GM19099 (cell line): ENCODE measurements at regions not wholly inside any gene's neighbourhood (a gene's known extent, or its start where the extent isn't known, plus 50 kb on each side); places are given as distances from the start of the nearest gene placed in this dataset.

Experiments
- POLR2A ChIP-seq: IDR thresholded peaks from 3 replicates; pipeline ENCODE4 v1.6.1; 2011; ENCODE audit warnings: low read depth; ENCODE audit not compliant: insufficient read length; ENCODE audit errors: extremely low read depth

DNA sequence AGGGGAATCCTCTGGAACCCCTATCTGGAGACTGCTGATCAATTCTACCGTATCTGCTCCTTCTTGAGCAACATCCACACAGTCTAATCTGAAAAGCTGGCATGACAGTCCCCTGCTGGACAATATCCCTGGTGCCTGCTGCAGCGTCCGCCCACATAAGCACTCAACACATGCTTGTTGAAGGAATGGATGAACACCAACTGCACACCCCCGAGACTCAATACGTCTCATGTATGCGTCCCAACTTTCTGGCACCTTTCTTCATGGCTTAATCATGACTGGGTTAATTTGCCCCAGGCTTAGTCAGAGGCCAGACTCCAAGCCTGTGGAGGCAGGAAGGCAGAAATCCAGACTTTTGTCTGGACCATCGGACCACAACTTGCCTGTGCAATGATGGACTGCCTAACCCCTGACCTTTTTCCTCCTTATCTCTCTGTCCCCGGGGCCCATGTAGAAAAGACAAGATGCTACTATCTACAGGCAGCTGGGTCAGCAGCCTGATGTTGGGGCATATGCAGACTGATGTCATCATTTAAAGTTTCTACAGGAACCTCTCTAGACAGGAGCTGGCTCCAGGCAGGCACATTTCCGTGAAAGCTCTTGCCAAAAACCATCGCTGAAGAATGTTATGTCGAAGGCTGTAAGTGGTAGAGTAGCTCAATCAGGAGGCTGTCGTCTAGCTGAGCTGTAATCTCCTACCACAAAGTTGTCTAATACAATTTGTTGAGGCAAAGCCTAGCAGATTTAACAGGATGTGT is 114.1 kb upstream of the TPM1 start:
- no peak for TF ChIP-seq POLR2A

DNA sequence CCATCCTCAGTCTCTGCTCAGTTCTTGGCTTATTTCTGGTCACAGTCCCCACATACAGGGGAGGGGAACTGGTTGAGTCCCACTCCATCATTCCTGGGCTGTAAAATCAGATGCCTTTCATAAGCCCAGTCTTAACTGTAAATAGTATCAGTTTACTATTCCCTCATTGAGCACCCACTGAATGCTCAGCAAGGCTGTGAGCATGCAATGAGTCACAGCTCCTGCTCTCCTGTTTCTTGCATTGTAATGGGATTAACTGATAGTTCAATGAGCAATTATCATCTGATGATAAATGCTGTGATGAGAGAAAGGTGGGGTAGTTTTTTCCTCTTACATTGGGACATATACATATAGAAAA is 113.6 kb upstream of the TPM1 start:
- TF ChIP-seq POLR2A, result no peak

DNA sequence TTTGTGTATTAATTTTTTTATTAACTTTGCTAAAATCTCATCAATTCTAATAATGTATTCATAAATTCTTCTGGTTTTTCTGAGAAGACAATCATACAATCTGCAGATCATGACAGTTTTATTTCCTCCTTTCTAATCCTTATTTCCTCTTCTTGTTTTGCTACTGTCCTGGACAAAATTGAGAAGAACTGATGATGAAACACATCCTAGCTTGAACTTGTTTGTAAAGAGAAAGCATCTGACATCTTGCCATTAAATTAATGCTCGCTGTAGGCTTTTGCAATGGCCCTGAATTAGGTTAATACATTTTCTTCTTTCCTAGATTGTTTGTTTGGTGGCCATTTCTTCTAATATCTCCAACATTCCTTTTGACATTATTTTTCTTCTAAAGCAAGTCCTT is 110.9 kb upstream of the TPM1 start:
- no peak for TF ChIP-seq POLR2A

DNA sequence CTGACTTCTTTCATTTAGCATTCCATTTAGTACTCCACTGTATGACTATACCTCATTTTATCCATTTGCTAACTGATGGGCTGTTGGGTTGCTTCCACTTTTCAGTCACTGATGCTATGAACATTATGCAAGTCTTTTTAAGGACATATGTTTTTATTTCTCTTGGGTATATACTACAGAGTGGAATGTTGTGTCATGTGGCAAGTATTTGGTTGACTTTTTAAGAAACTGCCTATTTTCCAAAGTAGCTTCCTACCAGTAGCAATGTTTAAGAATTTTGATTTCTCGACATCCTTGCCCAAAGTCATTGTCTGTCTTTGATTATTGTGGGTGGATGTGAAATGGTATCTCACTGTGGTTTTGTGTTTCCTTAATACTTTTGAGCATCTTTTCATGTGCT is 110.1 kb upstream of the TPM1 start:
- TF ChIP-seq POLR2A, result no peak

DNA sequence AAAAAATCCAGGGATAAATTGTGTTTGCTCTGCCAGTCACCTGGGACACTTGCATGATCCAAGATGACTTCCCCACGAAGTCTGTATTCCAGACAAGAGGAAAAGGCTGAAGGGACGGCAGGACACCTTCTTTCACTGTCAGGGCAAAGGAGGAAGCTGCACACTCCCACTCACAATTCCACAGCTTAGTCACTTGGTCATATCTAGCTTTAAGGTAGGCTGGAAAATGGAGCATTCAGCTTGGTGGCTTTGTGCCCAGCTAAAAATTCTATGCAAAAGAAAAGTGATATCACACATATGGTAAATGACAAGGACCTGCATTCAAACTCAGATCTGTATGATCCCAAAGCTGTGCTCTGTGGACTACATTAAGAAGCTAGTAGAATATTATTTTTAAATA is 109.2 kb upstream of the TPM1 start:
- TF ChIP-seq POLR2A, result no peak

DNA sequence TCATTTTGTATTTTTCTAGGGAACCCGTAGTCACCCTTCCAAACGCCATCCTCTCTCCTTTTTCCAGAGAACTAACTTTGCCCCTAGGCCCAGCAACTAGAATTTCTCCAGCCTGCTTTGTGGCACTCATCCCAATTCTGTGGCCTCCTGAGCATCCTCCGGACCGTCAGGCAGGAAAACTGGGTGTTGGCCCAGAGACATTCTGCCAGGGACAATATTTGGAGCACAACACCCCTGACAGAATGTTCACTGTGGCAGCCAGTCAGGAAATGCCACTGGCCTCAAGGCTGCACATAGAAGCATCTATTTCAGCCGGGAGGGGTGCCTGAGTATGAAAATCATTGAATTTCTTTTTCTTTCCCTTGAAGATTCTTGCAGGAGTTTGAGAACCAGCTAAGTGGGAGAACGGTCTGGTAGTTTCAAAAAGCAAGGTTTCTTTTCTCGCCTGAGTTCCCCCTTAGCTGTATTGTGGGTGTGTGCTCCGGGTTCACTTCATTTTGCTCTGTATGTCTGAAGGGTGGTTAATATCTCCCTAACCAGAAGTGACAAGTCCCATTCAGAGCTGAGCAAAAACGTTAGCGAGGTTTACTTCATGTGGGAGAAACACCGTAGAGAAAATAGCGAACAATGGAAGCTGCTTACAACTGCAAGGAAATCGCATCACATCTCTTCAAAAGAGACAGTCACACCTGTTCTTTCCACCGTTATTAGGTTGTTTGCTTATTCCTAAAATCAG is 108.1 kb upstream of the TPM1 start:
- no peak for TF ChIP-seq POLR2A

DNA sequence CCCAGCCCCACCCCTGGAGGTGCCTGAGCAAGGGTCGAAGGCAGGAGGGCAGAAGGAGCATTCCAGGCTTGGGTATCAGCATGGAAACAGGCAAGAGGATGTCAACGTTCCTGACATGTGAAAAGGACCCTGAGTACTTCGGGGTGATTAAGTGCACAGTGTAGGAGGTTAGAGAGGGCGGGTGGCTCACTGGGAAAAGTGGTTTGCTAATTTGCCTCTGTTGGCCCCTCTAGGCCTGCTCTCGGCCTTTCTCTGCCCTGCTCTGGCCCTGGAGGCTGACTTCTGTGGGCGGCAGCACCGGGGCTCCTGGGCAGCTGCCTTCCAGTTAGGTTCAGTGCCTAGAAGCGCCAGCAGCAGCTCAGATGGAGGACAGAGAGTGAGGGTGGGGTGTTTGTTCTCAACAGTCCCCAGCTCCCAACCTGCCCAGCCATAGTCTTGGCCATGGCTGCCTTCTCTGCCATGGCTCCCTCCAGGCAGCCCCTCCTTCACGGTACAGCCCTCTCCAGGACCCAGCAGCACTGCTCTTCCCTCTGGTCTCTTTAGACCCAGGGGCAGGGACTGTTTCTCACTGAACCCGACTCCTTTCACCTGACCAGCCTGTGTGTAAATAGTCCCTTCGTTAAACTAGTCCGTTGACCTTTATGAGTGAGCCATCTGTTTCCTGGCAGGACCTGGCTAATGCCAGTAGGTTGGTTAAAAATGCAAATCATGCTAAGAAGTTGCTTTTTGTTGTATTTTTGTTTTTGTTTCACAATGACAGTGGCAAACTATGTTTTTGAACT is 107.1 kb upstream of the TPM1 start:
- TF ChIP-seq POLR2A, result no peak

DNA sequence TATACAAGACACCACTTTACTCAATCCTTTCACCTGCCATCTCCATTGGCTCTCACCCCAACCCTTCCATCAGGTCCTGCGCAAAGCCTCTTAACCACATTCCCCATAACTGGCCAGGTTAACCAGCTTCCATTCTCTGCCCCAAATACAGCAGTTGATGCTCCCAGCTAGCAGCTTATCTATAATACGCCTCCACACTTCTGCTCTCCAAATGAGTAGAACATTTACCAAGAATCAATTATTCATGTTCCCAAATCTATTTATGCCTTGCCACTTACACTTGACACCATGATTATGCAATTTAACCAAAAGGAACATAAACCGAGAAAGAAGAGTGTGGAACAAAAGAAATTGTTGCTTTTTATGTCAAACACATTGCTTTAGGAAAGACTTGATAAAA is 103.7 kb upstream of the TPM1 start:
- no peak for TF ChIP-seq POLR2A

DNA sequence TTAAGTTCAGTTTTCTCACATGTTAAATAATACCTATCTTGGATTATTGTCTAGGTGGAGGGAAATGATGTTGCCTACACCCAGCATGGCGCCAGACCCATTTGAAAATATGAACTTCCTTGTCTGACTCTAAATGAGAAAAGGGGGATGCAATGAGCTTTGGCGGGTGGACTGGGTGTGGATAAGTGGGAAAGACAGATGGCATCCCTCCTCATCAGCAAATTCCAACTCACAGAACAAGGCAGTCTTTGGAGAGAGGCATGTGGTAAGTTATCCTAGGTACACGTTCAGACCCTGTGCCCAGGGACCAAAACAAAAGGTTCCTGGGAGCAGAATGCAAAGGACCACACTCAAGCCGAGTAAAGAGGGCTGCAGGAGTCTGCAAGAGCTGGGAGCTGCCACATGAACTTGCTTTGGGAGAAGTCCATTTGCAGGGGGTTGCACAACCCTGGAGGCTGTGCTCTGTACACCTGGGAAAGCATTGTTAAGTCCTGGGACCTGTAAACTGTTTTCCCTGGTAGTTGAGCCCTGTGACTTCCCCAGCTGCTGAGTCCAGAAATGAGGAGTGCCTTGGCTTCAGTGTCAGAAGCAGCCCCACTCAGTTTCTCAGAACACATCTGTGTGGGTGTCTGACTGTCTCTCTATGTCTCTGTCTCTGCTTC is 102.3 kb upstream of the TPM1 start:
- TF ChIP-seq POLR2A, result no peak

DNA sequence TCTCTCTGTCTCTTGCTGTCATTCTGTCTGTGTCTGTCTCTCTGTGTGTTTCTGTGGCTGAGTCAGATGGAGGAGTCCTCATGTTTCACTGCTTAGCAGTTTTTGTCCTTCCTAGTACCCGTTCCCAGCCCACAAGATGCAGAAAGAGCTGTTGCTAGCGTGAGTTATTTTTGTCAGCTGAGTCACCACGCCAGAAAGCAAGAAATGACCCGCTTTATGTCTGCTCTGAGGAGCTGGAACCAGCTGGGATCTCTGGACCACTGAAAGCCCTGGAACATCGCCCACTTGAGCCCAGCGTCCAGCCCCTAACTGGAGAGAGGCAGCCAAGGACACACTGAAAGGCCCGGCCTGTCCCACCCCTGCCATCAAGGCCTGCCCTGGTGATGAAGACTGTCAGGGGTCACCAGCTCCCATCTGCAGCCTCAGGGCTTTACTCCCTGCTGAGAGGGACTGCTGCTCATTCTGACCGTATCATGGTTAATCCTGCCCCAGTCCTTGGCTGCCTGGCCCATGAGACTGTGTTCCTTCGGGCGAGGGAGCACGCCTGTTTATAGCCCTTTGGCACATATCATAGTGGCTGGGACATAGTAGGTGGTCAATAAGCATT is 101.7 kb upstream of the TPM1 start:
- no peak for TF ChIP-seq POLR2A

DNA sequence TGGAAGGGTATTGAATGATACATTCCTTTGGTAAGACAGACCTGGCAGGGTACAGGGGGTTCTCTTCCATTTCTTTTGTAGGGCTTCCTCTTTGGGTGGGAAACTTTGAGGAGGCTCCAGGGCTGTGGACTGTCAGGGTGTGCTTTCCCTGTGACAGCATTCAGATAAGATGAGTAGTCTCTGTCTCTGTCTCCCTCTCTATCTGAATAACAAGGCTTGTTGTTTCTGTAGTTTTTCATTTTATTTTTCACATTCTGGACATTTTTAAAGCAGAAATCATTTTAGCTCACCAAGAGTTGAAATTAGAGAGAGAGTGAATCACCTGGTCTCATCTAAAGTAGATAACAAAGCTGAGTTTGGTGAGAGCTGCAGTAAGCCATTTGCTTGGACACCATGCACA is 100.8 kb upstream of the TPM1 start:
- TF ChIP-seq POLR2A, result no peak

DNA sequence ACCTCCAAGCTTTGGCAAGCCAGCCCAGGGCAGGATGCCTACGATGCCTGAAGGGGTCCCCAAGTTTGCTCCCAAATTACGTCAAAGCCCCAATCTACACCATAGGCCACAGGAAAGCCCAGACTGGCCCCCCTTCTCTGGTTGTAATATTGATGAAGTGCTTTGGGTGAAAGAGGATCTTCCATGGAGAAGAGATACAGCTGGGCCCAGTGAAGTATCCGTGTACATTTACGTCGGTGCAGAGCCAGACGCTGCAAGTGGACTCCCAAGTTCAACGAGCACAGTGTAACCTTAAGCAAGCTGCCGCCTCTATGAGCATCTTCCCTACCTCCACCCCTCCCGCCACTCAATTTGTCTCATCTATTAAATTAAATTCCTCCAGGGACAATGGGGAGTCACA is 100.1 kb upstream of the TPM1 start:
- no peak for TF ChIP-seq POLR2A

DNA sequence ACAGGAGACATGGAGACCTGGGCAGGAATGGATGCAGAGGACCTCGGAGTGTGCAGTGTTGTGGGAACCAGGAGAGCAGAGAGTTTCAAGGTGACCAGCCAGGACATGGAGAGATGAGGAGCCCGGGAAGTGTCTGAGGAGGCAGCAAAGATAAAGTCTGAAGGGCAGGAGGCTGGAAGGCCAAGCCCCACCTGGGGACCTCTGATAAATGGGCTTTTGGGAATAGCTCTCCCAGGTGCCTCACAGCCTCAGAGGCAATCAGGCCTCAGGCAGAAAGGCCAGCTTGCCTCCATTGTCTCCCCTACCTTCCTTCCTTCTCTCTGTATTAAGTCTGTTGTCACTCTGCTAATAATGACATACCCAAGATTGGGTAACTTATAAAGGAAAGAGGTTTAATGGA is 97.5 kb upstream of the TPM1 start:
- no peak for TF ChIP-seq POLR2A

DNA sequence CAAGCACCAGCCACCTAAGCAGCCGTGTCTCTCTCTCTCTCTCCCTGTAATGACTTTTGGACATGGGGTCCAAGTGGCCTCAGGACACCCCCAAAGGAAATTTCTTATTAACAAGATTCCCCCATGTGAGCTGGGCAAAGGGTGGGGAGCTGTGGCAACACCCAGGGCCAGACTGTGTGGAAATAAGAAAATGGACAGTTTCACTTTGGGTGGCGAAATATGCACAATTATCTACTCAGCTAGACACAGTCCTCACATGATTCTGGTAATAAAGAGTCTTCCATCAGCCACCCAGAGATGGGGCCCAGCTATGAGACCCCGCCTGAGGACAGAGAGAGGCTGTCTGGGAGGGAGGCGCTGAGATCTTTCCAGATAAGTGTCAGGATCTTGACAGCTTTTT is 96.8 kb upstream of the TPM1 start:
- no peak for TF ChIP-seq POLR2A

DNA sequence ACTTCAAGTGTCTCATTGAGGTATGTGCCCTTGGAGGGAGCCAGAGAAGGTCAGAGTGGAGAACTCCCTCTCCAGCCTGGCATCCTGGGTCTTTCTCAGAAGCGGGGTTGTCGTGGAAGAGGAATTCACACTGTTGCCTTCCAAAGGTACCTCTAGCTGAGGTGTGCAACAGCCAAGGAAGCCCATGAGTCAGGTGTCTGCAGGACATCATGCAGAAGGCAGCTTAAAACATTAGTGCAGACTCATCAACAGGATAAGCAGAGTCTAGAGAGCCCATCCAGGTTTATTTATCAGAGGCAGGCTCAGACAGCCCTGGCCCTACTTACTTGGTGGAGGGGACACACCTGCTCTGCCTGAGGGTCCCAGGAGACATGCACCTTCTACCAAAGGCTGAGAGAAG is 95.6 kb upstream of the TPM1 start:
- TF ChIP-seq POLR2A, result no peak
